ENCODE measurements at regions not wholly inside any gene's neighbourhood (a gene's known extent, or its start where the extent isn't known, plus 50 kb on each side); places are given as distances from the start of the nearest gene placed in this dataset.

DNA sequence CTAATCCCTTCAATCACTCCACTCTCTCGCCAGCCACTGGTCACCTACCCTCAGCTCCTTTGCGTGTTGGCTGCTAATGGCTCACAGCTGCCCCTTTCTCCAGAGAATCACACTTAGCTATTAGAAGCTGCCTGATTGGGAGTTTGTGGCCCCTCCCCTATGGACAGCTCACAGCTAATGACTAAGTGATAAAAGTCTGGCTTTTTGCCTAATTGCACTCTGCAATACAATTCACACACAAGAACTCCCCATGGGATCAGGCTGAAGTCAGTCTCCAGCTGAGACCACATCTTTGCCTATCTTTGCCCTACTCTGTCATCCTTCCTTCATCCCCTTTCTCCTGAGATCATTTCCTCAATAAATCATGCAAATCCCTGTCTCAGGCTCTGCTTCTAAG, 701.9 kb upstream of the RAB6C start:
- 79 to 91% methylated on average over 2 of the region's 2 CpGs for WGBS, 2 experiments
- no peaks in the 10 kb centered on the region for H3K36me3 ChIP-seq (ENCODE audit: control insufficient read depth, insufficient read depth, low read length)
- H3K4me3 ChIP-seq (ENCODE audit: insufficient read depth, low read depth, low read length): no peak overlapping the region
- H3K9me3 ChIP-seq (ENCODE audit: control insufficient read depth, low read length): peaks cover 3% of the 10 kb centered on the region
- H3K27ac ChIP-seq (ENCODE audit: insufficient read depth, low read depth, low read length, poor library complexity, severe bottlenecking): no peak overlapping the region
- no peaks in the 10 kb centered on the region for H3K4me1 ChIP-seq (ENCODE audit: control insufficient read depth, insufficient read depth, low read length)
- no peaks in the 10 kb centered on the region for H3K27me3 ChIP-seq (ENCODE audit: control insufficient read depth, insufficient read depth, low read length, poor library complexity, severe bottlenecking)

DNA sequence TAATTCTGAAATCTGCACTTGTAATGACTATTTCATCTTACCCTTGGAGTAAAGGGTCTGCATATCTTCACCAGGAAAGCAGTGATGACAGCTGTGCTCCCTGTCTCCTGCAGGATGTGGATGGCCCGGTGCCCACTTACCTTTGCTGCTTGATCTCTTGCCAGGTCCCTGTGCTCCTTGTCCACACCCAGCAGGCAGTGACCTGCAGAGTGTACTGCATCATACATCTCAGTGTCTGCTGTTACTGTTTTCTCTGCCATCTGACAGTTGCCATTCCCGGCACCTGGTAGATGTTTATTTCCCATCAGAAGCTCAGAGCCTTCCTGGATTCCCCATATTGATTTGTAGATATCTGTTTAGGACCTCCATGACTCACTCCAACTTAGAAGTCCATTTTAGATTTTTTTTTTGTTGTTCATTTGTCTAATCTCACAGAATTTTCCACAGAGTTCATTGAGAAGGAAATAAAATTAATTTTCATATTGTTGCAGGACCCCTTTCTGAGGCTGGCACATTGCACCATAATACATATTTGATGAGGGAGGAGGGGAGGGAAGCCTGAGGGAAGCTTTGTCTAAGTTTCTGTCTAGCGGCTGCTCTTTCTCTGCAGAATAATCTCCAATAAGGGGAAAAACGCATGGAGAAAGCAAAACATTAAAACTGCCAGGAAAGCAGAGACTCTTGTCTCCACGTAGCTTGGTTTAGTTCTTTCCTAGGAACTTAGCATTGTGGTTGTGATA, 697.5 kb upstream of the RAB6C start:
- H3K27ac ChIP-seq (ENCODE audit: insufficient read depth, low read depth, low read length, poor library complexity, severe bottlenecking): no peak overlapping the region
- H3K36me3 ChIP-seq (ENCODE audit: control insufficient read depth, insufficient read depth, low read length): no peaks in the 10 kb centered on the region
- peaks cover 3% of the 10 kb centered on the region for H3K9me3 ChIP-seq (ENCODE audit: control insufficient read depth, low read length)
- 94 to 96% methylated on average over 5 of the region's 5 CpGs for WGBS, 2 experiments
- H3K27me3 ChIP-seq (ENCODE audit: control insufficient read depth, insufficient read depth, low read length, poor library complexity, severe bottlenecking): no peaks in the 10 kb centered on the region
- no peak overlapping the region for H3K4me3 ChIP-seq (ENCODE audit: insufficient read depth, low read depth, low read length)
- no peaks in the 10 kb centered on the region for H3K4me1 ChIP-seq (ENCODE audit: control insufficient read depth, insufficient read depth, low read length)

DNA sequence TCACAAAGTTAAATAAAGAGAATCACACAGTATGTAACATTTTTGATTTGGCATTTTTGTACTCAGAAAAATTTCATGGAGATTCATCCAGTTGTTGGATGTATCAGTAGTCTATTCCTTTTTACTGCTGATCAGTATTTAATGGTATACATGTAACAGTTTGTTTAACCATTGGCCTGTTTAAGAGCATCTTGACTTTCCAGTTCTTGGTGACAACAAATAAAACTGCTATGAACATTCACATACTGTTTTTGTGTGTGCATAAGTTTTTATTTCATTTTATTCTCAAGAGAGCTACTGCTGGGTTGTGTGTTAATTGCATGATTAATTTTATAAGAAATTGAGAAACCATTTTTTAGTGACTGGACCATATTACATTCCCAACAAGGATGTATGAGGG, 694.5 kb upstream of the RAB6C start:
- Histone ChIP-seq H3K27ac (ENCODE audit: insufficient read depth, low read depth, low read length, poor library complexity, severe bottlenecking) (no peak overlapping the region), H3K4me1 (ENCODE audit: control insufficient read depth, insufficient read depth, low read length) (no peaks in the 10 kb centered on the region), H3K36me3 (ENCODE audit: control insufficient read depth, insufficient read depth, low read length) (no peaks in the 10 kb centered on the region), H3K9me3 (ENCODE audit: control insufficient read depth, low read length) (no peaks in the 10 kb centered on the region), H3K4me3 (ENCODE audit: insufficient read depth, low read depth, low read length) (no peak overlapping the region), H3K27me3 (ENCODE audit: control insufficient read depth, insufficient read depth, low read length, poor library complexity, severe bottlenecking) (no peaks in the 10 kb centered on the region)

DNA sequence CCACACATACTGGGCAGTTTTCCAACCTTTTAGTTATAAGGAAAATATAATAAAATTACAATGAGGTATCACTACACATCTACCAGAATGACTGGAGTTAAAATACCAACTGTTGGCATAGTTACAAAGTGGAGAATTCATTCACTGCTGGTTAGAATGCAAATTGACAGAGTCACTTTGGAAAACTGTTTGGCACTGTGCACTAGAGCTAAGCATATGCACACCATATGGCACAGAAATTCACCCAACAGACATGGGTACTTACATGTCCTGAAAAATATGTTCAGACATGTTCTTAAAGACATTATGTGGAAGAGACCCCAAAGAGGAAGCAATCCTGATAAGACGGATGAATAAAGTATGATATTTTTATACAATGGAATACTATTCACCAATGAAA, 686.1 kb upstream of the RAB6C start:
- Histone ChIP-seq H3K9me3 (ENCODE audit: control insufficient read depth, low read length) (no peaks in the 10 kb centered on the region), H3K4me3 (ENCODE audit: insufficient read depth, low read depth, low read length) (no peak overlapping the region), H3K27ac (ENCODE audit: insufficient read depth, low read depth, low read length, poor library complexity, severe bottlenecking) (no peak overlapping the region), H3K4me1 (ENCODE audit: control insufficient read depth, insufficient read depth, low read length) (no peaks in the 10 kb centered on the region), H3K36me3 (ENCODE audit: control insufficient read depth, insufficient read depth, low read length) (no peaks in the 10 kb centered on the region), H3K27me3 (ENCODE audit: control insufficient read depth, insufficient read depth, low read length, poor library complexity, severe bottlenecking) (no peaks in the 10 kb centered on the region)
- no CpG with 5 or more reads among the region's 1 CpG for WGBS, 2 experiments

DNA sequence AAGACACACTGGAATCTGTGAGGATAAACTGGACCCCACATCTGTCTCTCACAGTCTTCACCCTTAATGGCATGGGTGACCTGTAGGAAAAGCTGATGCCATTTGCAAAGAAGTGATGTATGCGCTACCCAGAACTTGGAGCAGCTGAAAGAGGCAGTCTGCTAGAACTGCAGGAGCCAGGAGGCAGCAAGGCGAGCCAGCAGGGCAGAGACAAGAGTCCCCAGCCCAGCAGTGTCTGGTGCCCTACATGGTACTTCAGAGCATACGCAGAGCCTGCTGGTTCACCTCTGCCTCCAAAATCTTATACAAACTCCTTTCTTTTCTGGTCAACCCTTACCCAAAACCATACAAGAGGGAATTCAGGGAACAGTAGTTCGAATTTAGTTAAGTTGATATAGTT, 683.1 kb upstream of the RAB6C start:
- H3K27me3 ChIP-seq (ENCODE audit: control insufficient read depth, insufficient read depth, low read length, poor library complexity, severe bottlenecking): no peaks in the 10 kb centered on the region
- 90 to 91% methylated on average over 4 of the region's 4 CpGs for WGBS, 2 experiments

DNA sequence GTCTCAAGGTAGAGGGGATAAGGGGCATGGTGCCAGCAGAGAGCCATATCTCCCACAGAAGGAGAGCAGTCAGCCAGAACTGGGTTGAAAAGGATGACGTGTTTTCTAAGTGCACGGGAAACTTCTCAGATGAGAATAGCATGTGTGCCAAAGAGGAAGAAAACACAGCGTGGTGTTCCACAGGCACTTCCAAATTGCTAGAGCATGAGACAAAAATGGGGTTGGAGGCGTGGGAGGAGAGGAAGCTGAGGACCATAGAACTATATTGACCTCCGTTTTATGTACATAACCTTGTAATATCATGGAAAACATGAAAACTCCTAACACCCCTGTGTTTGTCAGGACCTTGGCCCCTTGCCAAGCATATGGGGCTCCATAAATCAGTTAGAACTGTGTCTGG, 682.7 kb upstream of the RAB6C start:
- no peaks in the 10 kb centered on the region for H3K9me3 ChIP-seq (ENCODE audit: control insufficient read depth, low read length)
- H3K27me3 ChIP-seq (ENCODE audit: control insufficient read depth, insufficient read depth, low read length, poor library complexity, severe bottlenecking): no peaks in the 10 kb centered on the region
- H3K4me3 ChIP-seq (ENCODE audit: insufficient read depth, low read depth, low read length): no peak overlapping the region
- no peaks in the 10 kb centered on the region for H3K36me3 ChIP-seq (ENCODE audit: control insufficient read depth, insufficient read depth, low read length)
- WGBS, 2 experiments: 95 to 96% methylated on average over 5 of the region's 5 CpGs
- H3K4me1 ChIP-seq (ENCODE audit: control insufficient read depth, insufficient read depth, low read length): no peaks in the 10 kb centered on the region
- H3K27ac ChIP-seq (ENCODE audit: insufficient read depth, low read depth, low read length, poor library complexity, severe bottlenecking): no peak overlapping the region

More for the DNA sequence above, 683.1 kb upstream of the RAB6C start:
- no peaks in the 10 kb centered on the region for H3K36me3 ChIP-seq (ENCODE audit: control insufficient read depth, insufficient read depth, low read length)
- H3K4me1 ChIP-seq (ENCODE audit: control insufficient read depth, insufficient read depth, low read length): no peaks in the 10 kb centered on the region
- H3K4me3 ChIP-seq (ENCODE audit: insufficient read depth, low read depth, low read length): no peak overlapping the region
- no peaks in the 10 kb centered on the region for H3K9me3 ChIP-seq (ENCODE audit: control insufficient read depth, low read length)
- no peak overlapping the region for H3K27ac ChIP-seq (ENCODE audit: insufficient read depth, low read depth, low read length, poor library complexity, severe bottlenecking)

DNA sequence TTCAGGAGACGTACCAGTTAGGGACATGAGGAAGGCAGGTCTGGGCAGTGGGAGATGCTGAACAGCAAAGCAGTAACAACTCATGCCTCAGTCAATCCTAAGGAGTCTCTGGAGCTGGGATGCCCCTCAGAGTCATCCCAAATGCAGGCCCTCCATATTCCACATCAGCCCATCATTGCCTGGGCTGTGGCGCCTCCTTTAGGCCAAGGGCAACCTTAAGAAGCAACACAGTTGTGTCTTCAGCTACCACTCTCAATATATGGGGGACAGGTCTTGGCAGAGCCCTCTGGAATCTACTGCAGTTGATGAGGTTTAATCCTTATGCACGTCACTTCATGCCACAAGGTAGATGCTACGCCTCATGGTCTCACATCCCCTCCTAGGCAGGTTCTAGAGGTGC, 682.0 kb upstream of the RAB6C start:
- no peak overlapping the region for H3K27ac ChIP-seq (ENCODE audit: insufficient read depth, low read depth, low read length, poor library complexity, severe bottlenecking)
- H3K9me3 ChIP-seq (ENCODE audit: control insufficient read depth, low read length): no peaks in the 10 kb centered on the region
- no peaks in the 10 kb centered on the region for H3K36me3 ChIP-seq (ENCODE audit: control insufficient read depth, insufficient read depth, low read length)
- 69% methylated on average over 4 of the region's 4 CpGs for WGBS, 2 experiments
- no peak overlapping the region for H3K4me3 ChIP-seq (ENCODE audit: insufficient read depth, low read depth, low read length)
- no peaks in the 10 kb centered on the region for H3K27me3 ChIP-seq (ENCODE audit: control insufficient read depth, insufficient read depth, low read length, poor library complexity, severe bottlenecking)
- no peaks in the 10 kb centered on the region for H3K4me1 ChIP-seq (ENCODE audit: control insufficient read depth, insufficient read depth, low read length)

DNA sequence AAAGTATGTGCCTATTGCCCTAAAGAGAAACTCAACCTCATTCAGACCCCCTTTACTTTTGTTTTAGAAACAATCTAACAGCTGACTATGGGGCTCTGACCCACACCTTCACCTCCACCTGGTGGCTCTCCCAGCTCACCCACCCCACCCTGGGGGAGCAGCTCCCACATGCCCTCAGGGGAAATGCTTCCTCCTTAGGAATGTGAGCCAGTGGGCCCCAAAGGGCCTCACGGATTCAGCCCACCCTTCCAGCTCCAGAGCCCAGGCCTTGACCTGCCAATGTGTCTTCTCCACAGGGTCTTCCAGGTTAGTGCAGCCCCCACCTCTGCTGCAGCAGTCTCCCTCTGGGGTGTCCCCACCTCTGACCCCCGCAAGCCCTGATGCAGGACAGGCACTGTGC, 680.1 kb upstream of the RAB6C start:
- no peak overlapping the region for H3K27ac ChIP-seq (ENCODE audit: insufficient read depth, low read depth, low read length, poor library complexity, severe bottlenecking)
- no peaks in the 10 kb centered on the region for H3K36me3 ChIP-seq (ENCODE audit: control insufficient read depth, insufficient read depth, low read length)
- H3K4me1 ChIP-seq (ENCODE audit: control insufficient read depth, insufficient read depth, low read length): no peaks in the 10 kb centered on the region
- no peaks in the 10 kb centered on the region for H3K9me3 ChIP-seq (ENCODE audit: control insufficient read depth, low read length)
- no peaks in the 10 kb centered on the region for H3K27me3 ChIP-seq (ENCODE audit: control insufficient read depth, insufficient read depth, low read length, poor library complexity, severe bottlenecking)
- H3K4me3 ChIP-seq (ENCODE audit: insufficient read depth, low read depth, low read length): no peak overlapping the region
- WGBS, 2 experiments: 91 to 92% methylated on average over 2 of the region's 2 CpGs

DNA sequence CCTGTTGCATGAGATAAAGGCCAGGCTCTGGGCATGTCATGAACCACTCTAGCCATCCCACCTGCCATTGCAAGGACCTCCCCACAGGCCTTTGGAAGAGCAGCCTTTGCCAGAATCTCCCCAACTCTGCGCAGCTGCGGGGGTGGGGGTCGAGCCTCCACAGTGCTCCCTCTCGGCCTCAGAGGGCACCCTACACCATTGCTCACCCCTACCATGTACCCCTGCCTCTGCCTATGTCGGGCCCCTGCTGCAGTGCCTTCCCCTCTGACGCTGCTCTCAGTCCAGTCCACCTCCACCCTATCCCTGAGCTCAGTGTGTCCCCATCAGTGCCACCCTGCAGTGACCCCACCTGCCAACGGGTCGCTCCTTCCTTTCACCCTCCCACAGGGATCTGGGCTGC, 679.7 kb upstream of the RAB6C start:
- H3K4me1 ChIP-seq (ENCODE audit: control insufficient read depth, insufficient read depth, low read length): no peaks in the 10 kb centered on the region
- WGBS, 2 experiments: 91 to 93% methylated on average over 8 of the region's 8 CpGs
- no peak overlapping the region for H3K4me3 ChIP-seq (ENCODE audit: insufficient read depth, low read depth, low read length)
- no peaks in the 10 kb centered on the region for H3K27me3 ChIP-seq (ENCODE audit: control insufficient read depth, insufficient read depth, low read length, poor library complexity, severe bottlenecking)
- no peaks in the 10 kb centered on the region for H3K36me3 ChIP-seq (ENCODE audit: control insufficient read depth, insufficient read depth, low read length)
- H3K27ac ChIP-seq (ENCODE audit: insufficient read depth, low read depth, low read length, poor library complexity, severe bottlenecking): no peak overlapping the region
- H3K9me3 ChIP-seq (ENCODE audit: control insufficient read depth, low read length): no peaks in the 10 kb centered on the region

DNA sequence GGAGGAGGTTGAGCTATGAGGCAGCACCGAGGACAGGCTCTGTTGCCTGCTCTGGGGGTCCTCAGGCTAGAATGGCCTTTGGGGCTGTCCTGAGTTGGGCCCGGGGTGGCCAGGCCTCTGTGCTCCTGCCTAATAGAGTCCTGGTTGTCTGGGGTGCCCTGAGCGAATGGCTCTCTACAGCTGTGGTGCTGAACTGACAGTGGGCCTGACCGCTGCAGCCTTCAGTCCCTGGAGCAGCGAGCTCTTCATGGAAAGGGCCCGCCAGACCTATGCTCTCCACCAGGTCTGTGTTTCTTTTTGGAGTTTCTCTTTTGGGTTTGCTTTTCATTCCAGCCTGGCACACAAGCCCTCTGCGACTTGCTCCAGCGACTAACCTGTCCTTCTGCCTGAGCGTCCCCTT, 679.0 kb upstream of the RAB6C start:
- no peaks in the 10 kb centered on the region for H3K36me3 ChIP-seq (ENCODE audit: control insufficient read depth, insufficient read depth, low read length)
- no peak overlapping the region for H3K4me3 ChIP-seq (ENCODE audit: insufficient read depth, low read depth, low read length)
- no peak overlapping the region for H3K27ac ChIP-seq (ENCODE audit: insufficient read depth, low read depth, low read length, poor library complexity, severe bottlenecking)
- no peaks in the 10 kb centered on the region for H3K4me1 ChIP-seq (ENCODE audit: control insufficient read depth, insufficient read depth, low read length)
- WGBS, 2 experiments: 94 to 96% methylated on average over 9 of the region's 9 CpGs
- no peaks in the 10 kb centered on the region for H3K9me3 ChIP-seq (ENCODE audit: control insufficient read depth, low read length)
- no peaks in the 10 kb centered on the region for H3K27me3 ChIP-seq (ENCODE audit: control insufficient read depth, insufficient read depth, low read length, poor library complexity, severe bottlenecking)

DNA sequence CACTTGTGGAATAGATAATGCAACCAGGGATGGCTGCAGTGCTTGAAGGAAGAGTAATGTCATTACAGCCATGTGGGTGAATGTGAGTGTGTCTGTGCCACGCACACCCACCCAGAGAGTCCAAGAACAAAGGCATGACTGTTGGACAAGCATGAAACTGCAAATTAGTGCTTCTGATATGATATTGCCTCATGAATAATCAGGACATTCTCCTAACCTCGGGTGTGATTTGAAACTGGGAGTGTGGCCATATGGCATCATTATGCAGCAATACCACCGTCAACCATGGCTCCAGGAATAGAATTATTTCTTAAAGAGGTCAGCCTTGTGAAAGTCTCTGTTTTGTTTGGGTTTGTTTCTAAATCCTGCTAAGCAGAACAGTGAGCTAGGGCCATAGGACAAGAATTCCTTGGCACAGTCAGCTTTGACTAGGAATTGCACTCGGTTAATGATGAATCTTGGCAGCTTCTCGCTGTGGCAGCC, 678.0 kb upstream of the RAB6C start:
- no peaks in the 10 kb centered on the region for H3K36me3 ChIP-seq (ENCODE audit: control insufficient read depth, insufficient read depth, low read length)
- H3K4me3 ChIP-seq (ENCODE audit: insufficient read depth, low read depth, low read length): no peak overlapping the region
- 93% methylated on average over 5 of the region's 5 CpGs for WGBS, 2 experiments
- H3K27ac ChIP-seq (ENCODE audit: insufficient read depth, low read depth, low read length, poor library complexity, severe bottlenecking): no peak overlapping the region
- no peaks in the 10 kb centered on the region for H3K4me1 ChIP-seq (ENCODE audit: control insufficient read depth, insufficient read depth, low read length)
- H3K27me3 ChIP-seq (ENCODE audit: control insufficient read depth, insufficient read depth, low read length, poor library complexity, severe bottlenecking): no peaks in the 10 kb centered on the region
- H3K9me3 ChIP-seq (ENCODE audit: control insufficient read depth, low read length): no peaks in the 10 kb centered on the region
